DMS 273 (cell line): ENCODE measurements at regions not wholly inside any gene's neighbourhood (a gene's known extent, or its start where the extent isn't known, plus 50 kb on each side); places are given as distances from the start of the nearest gene placed in this dataset.
A peak's percentile ranks its signal among the peaks of the same experiment; 100 is the strongest.
"Not testable (repeated sequence)": the region's sequence is repeated elsewhere in the genome, so short reads cannot be mapped to it uniquely, and the experiment has no call there.

ENCODE experiments used
- DNase-seq: peaks from one replicate; lab custom pipeline; 2025; ENCODE audit not compliant: unreplicated experiment; lab: John Stamatoyannopoulos, UW

- no peak for DNase-seq
These were observed 50.5 kb upstream of the OTOS start for GRCh38 chr2:240191001-240191400.

GRCh38 chr2:240192661-240193060 lies 52.2 kb upstream of the OTOS start:
- no peak for DNase-seq

- DNase-seq, result not testable (repeated sequence)
These were observed 53.9 kb upstream of the OTOS start for GRCh38 chr2:240194341-240194762.

GRCh38 chr2:240195316-240195861 lies 54.9 kb upstream of the OTOS start:
- no peak for DNase-seq

- no peak for DNase-seq
These were observed 56.4 kb upstream of the OTOS start for GRCh38 chr2:240196716-240197461.

- DNase-seq, result no peak
These were observed 57.1 kb upstream of the OTOS start for GRCh38 chr2:240197462-240198139.

- no peak for DNase-seq
These were observed 57.8 kb upstream of the OTOS start for GRCh38 chr2:240198226-240198625.

- DNase-seq, result no peak
These were observed 58.8 kb upstream of the OTOS start for GRCh38 chr2:240199133-240199870.

GRCh38 chr2:240200230-240201051 lies 60.0 kb upstream of the OTOS start:
- DNase-seq, result no peak

GRCh38 chr2:240201866-240202265 lies 61.4 kb upstream of the OTOS start:
- DNase-seq, result no peak

GRCh38 chr2:240202586-240202985 lies 62.1 kb upstream of the OTOS start:
- DNase-seq, result peak; percentile 26

GRCh38 chr2:240203031-240203787 lies 62.8 kb upstream of the OTOS start:
- no peak for DNase-seq

GRCh38 chr2:240203788-240204270 lies 63.4 kb upstream of the OTOS start:
- DNase-seq, result no peak

GRCh38 chr2:240204431-240205276 lies 64.2 kb upstream of the OTOS start:
- DNase-seq, result no peak

- DNase-seq, result peak; percentile 23
These were observed 64.9 kb upstream of the OTOS start for GRCh38 chr2:240205348-240205747.

- DNase-seq, result no peak
These were observed 65.3 kb upstream of the OTOS start for GRCh38 chr2:240205772-240206171.

- DNase-seq, result no peak
These were observed 66.2 kb upstream of the OTOS start for GRCh38 chr2:240206630-240207029.

GRCh38 chr2:240207661-240208060 lies 67.2 kb upstream of the OTOS start:
- no peak for DNase-seq

GRCh38 chr2:240208096-240208495 lies 67.6 kb upstream of the OTOS start:
- no peak for DNase-seq
